Glutamatergic neuron (in vitro differentiated cells): ENCODE measurements at regions not wholly inside any gene's neighbourhood (a gene's known extent, or its start where the extent isn't known, plus 50 kb on each side); places are given as distances from the start of the nearest gene placed in this dataset.

Source experiments
- DNase-seq: peaks from one replicate; pipeline ENCODE4 v3.0.0; 2022
- H3K27ac Mint-ChIP-seq: one replicate; pipeline ENCODE4 v1.8.0; 2020; ENCODE audit warnings: mild to moderate bottlenecking, mixed read lengths, inconsistent platforms; ENCODE audit not compliant: unreplicated experiment
- H3K27me3 Mint-ChIP-seq: one replicate; pipeline ENCODE4 v1.8.0; 2020; ENCODE audit warnings: mild to moderate bottlenecking, moderate library complexity, mixed read lengths, inconsistent platforms; ENCODE audit not compliant: unreplicated experiment
- H3K36me3 Mint-ChIP-seq: one replicate; pipeline ENCODE4 v1.8.0; 2020; ENCODE audit warnings: mild to moderate bottlenecking, mixed read lengths, inconsistent platforms; ENCODE audit not compliant: unreplicated experiment
- H3K4me1 Mint-ChIP-seq: one replicate; pipeline ENCODE4 v1.8.0; 2020; ENCODE audit warnings: mild to moderate bottlenecking, low read depth, mixed read lengths, inconsistent platforms; ENCODE audit not compliant: unreplicated experiment
- H3K4me3 Mint-ChIP-seq: one replicate; pipeline ENCODE4 v1.8.0; 2020; ENCODE audit warnings: mild to moderate bottlenecking, mixed read lengths, inconsistent platforms; ENCODE audit not compliant: unreplicated experiment
- H3K9me3 Mint-ChIP-seq: one replicate; pipeline ENCODE4 v1.8.0; 2020; ENCODE audit warnings: mild to moderate bottlenecking, moderate library complexity, mixed read lengths, inconsistent platforms; ENCODE audit not compliant: unreplicated experiment
- TF ChIP-seq, protein P1 (sequence below): fragments of 200-600 bp; sonication (generic); IDR thresholded peaks from one replicate; pipeline ENCODE4 v1.5.0; 2021; ENCODE audit not compliant: partially characterized antibody, unreplicated experiment

DNA sequence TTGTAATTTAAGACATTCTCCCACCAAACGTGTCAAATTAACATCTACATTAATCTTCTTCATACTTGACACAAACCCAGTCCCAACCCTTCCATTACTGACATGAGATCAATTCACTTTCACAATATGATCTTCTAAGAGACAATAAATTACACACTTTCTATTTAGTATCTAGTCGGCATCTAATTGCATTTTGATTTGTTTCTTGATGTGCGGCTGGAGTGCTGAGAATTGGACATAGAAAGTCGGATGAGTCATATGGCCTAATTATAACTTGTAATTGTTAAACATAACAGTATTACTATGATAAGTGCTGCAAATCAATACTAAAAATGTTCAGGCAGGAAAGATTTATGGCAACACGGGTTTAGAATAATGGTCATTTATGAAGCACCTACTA, 78.4 kb upstream of the RORA start:
- TF ChIP-seq, protein P1, sequence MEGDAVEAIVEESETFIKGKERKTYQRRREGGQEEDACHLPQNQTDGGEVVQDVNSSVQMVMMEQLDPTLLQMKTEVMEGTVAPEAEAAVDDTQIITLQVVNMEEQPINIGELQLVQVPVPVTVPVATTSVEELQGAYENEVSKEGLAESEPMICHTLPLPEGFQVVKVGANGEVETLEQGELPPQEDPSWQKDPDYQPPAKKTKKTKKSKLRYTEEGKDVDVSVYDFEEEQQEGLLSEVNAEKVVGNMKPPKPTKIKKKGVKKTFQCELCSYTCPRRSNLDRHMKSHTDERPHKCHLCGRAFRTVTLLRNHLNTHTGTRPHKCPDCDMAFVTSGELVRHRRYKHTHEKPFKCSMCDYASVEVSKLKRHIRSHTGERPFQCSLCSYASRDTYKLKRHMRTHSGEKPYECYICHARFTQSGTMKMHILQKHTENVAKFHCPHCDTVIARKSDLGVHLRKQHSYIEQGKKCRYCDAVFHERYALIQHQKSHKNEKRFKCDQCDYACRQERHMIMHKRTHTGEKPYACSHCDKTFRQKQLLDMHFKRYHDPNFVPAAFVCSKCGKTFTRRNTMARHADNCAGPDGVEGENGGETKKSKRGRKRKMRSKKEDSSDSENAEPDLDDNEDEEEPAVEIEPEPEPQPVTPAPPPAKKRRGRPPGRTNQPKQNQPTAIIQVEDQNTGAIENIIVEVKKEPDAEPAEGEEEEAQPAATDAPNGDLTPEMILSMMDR = no peak
- DNase-seq = no peak

DNA sequence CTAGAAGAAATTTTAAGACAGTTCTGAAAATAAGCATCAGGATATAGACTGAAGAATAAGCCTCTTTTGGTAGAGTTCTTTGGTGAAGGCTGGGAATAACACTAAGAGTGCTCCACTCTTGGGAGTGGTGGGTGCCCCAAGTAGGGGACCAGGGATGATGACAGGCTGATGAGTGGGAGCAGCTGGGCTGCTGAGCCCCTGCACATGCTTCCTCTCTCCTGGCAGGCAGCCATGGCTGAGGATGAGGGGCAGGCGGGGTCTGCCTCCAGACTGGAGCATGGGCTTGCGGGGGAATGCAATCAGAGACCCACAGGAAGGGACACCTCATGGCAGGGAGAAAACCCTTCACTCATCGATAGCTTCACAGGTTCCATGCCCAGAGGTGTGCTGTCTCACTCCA, 72.6 kb upstream of the RORA start:
- Mint-ChIP-seq H3K27ac (no peak overlapping the region), H3K9me3 (no peaks in the 10 kb centered on the region), H3K4me3 (no peak overlapping the region), H3K36me3 (no peaks in the 10 kb centered on the region), H3K4me1 (no peaks in the 10 kb centered on the region), H3K27me3 (no peaks in the 10 kb centered on the region)
- TF ChIP-seq, protein P1 = no peak
- DNase-seq = no peak

More for the DNA sequence above, 78.4 kb upstream of the RORA start:
- no peaks in the 10 kb centered on the region for H3K36me3 Mint-ChIP-seq
- H3K9me3 Mint-ChIP-seq = no peaks in the 10 kb centered on the region
- H3K27ac Mint-ChIP-seq = no peak overlapping the region
- H3K27me3 Mint-ChIP-seq = no peaks in the 10 kb centered on the region
- no peak overlapping the region for H3K4me3 Mint-ChIP-seq
- H3K4me1 Mint-ChIP-seq = no peaks in the 10 kb centered on the region

DNA sequence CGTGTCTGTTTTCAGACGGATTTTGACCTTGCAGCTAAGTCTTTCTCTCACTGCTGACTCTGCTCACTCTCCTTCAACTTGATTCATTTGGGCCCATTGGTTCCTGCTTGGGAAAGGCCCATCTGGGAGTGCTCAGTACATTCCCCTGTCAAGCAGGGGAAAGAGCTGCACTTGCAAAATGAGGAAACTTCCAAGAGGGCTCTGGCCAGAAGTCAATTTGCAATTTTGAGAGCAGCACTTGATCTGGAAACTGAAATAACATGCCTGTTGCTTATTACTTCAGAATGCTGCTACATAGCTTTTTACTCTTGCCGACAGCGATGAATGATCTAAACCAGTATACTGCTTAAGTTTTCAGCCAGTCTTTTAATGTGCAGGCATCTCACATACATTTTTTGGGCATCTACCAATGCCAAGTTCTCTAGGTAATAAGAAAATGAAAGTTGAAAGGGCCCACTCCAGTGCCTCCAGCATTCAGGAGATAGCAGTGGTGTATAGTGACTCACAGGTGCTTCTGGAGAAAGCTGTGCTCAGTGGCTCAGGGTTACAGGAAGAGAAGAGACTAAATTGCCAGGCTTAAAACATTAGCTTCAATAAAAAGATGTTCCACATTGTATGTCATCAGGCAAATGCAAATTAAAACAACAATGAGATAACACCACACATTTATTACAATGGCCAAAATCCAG, 70.1 kb upstream of the RORA start:
- H3K4me3 Mint-ChIP-seq = no peak overlapping the region
- no peaks in the 10 kb centered on the region for H3K9me3 Mint-ChIP-seq
- no peaks in the 10 kb centered on the region for H3K36me3 Mint-ChIP-seq
- no peaks in the 10 kb centered on the region for H3K4me1 Mint-ChIP-seq
- TF ChIP-seq, protein P1 = no peak
- DNase-seq = no peak
- no peak overlapping the region for H3K27ac Mint-ChIP-seq
- peaks cover 2% of the 10 kb centered on the region for H3K27me3 Mint-ChIP-seq

DNA sequence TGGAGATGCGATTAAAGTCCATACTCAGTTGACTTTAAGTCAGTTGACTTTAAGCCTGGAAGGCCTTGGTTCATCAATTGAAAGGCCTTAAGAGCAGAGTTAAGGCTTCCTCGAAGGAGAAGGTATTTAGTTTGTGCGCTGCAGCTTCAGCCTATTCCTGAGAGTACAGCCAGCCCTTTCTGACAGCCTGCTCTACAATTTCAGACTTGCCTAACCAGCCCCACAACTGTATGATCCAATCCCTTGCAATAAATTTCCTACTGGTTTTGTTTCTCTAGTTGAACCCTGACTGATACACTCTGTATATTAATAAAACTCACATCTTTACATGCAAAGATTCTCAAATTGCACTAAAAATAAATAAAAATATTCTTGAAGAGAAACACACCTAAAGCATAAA, 66.1 kb upstream of the RORA start:
- TF ChIP-seq, protein P1 = no peak
- Mint-ChIP-seq H3K27me3 (peaks cover 2% of the 10 kb centered on the region), H3K4me1 (no peaks in the 10 kb centered on the region), H3K4me3 (no peak overlapping the region), H3K27ac (no peak overlapping the region), H3K9me3 (no peaks in the 10 kb centered on the region), H3K36me3 (no peaks in the 10 kb centered on the region)
- no peak for DNase-seq

DNA sequence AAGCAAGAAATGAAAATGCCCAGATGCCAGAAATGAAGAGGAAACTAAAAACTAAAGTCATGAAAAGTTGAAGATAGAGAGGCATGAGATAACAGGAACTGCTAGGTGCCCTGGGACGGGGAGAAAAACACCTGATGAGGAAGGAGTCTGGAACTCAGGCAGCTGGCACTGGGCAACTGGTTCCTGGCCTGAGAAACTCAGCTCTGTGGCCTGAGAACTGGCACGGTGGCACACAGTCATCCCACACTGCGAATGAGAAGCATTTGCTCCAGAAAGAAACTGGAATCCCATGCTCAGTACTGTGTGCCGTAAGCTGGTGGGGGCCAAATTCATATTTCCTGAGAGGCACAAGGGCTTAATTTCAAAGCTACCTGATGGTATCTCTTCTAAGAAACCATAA, 53.6 kb upstream of the RORA start:
- H3K4me3 Mint-ChIP-seq = no peak overlapping the region
- H3K27ac Mint-ChIP-seq = no peak overlapping the region
- peaks cover 4% of the 10 kb centered on the region for H3K9me3 Mint-ChIP-seq
- no peaks in the 10 kb centered on the region for H3K27me3 Mint-ChIP-seq
- no peak for DNase-seq
- H3K36me3 Mint-ChIP-seq = no peaks in the 10 kb centered on the region
- no peaks in the 10 kb centered on the region for H3K4me1 Mint-ChIP-seq
- TF ChIP-seq, protein P1 = no peak
